ENCODE measurements at regions not wholly inside any gene's neighbourhood (a gene's known extent, or its start where the extent isn't known, plus 50 kb on each side); places are given as distances from the start of the nearest gene placed in this dataset.

DNA sequence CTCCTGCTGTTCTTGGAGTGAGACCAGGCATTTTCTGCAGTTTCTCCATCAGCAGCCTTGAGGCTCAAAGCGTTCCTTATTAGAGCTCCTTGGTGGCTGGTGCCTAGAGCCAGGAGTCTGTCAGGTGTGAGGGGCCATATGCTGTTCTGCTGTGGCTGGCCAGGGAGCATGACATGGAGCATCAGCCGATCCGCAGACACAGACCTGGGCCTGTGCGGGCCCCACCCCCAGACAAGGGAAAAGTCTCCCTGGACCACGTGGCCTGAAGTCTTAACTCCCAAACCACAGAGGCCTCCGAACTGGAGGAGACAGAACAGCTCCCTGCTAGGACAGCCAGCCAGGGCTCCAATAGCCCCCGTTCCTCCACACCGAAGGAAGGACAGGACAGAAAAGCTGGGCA lies 162.7 kb upstream of the CIBAR2 start:
- Histone ChIP-seq H3K27ac (no peak overlapping the region), H4K20me1 (ENCODE audit: insufficient read depth) (no peaks in the 10 kb centered on the region; the same call in 1 of the 2 replicates), H2AFZ (ENCODE audit: low read depth) (no peak overlapping the region), H3K4me3 (IDR thresholded peaks at IDR 0.05; ENCODE audit: insufficient read depth, low read depth, low read length) (no peak overlapping the region), H3K4me1 (ENCODE audit: low read depth, poor library complexity, severe bottlenecking) (no peaks in the 10 kb centered on the region), H3K79me2 (ENCODE audit: insufficient read depth, low read depth) (no peaks in the 10 kb centered on the region), H3K36me3 (ENCODE audit: insufficient read depth) (no peaks in the 10 kb centered on the region), H3K4me2 (no peak overlapping the region), H3K27me3 (ENCODE audit: insufficient read depth, low read depth) (peaks cover 95% of the 10 kb centered on the region), H3K9ac (no peak overlapping the region)
- TF ChIP-seq, protein P1, sequence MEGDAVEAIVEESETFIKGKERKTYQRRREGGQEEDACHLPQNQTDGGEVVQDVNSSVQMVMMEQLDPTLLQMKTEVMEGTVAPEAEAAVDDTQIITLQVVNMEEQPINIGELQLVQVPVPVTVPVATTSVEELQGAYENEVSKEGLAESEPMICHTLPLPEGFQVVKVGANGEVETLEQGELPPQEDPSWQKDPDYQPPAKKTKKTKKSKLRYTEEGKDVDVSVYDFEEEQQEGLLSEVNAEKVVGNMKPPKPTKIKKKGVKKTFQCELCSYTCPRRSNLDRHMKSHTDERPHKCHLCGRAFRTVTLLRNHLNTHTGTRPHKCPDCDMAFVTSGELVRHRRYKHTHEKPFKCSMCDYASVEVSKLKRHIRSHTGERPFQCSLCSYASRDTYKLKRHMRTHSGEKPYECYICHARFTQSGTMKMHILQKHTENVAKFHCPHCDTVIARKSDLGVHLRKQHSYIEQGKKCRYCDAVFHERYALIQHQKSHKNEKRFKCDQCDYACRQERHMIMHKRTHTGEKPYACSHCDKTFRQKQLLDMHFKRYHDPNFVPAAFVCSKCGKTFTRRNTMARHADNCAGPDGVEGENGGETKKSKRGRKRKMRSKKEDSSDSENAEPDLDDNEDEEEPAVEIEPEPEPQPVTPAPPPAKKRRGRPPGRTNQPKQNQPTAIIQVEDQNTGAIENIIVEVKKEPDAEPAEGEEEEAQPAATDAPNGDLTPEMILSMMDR (conservative IDR thresholded peaks at IDR 0.05; ENCODE audit: low read depth, low read length): no peak

DNA sequence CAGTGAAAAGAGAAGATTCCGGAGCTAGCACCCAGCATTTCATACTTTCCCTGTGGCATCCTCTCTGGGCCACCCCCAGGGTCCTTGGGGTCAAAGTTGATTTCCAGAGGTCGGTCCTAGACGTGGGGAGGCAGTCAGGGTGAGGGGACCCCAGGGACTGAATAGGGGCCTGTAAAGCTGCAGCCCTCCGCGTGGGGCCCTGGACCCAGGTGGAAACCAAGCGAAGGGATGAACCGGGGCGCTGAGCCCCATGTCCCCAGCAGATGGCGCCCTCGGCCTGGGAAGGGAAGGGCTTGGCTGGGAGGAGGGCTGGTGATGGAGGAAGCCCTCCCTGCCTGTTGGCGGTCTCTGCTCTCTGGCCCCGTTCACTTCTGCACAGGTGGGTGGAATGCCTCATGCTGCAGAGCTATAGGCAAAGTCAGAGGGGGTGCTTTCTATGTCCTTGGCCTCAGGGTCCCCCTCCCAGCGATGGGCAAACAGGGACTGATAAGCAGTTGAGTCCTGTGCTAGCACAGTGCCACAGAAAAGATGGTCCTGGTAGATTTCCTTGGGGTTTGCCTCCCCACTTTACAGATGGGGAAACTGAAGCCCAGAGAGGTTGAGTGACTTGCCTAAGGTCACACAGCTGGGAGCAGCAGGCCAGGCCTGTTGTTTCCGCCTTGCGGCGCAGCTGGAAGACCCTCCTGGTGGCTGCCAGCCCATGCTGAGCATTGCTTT lies 163.4 kb upstream of the CIBAR2 start:
- Histone ChIP-seq H3K79me2 (ENCODE audit: insufficient read depth, low read depth) (no peaks in the 10 kb centered on the region), H3K4me1 (ENCODE audit: low read depth, poor library complexity, severe bottlenecking) (no peaks in the 10 kb centered on the region), H3K9ac (no peak overlapping the region), H4K20me1 (ENCODE audit: insufficient read depth) (no peaks in the 10 kb centered on the region; the same call in 1 of the 2 replicates), H3K4me3 (IDR thresholded peaks at IDR 0.05; ENCODE audit: insufficient read depth, low read depth, low read length) (no peak overlapping the region), H3K36me3 (ENCODE audit: insufficient read depth) (no peaks in the 10 kb centered on the region), H2AFZ (ENCODE audit: low read depth) (no peak overlapping the region), H3K27ac (no peak overlapping the region), H3K4me2 (no peak overlapping the region), H3K27me3 (ENCODE audit: insufficient read depth, low read depth) (peaks cover 95% of the 10 kb centered on the region)
- TF ChIP-seq, protein P1 (conservative IDR thresholded peaks at IDR 0.05; ENCODE audit: low read depth, low read length): peak; percentile 91

DNA sequence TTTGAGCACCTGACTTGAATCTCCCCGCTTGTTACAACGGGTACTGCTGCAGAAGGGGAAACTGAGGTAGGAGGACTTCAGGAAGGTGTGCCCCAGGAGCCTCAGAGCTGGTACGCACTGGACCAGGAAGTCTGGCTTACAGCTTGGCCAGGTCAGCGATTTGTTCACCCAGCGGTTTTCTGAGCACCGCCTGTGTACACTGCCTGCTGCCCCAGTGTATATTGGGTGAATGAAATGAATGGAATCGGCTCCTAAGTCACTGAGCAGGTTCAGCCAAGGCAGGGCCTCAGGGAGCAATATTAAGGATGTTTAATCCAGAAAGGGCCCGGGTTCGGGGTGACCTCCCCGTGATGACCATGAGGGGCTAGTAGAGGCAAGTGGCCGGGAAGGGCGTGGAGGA lies 164.0 kb upstream of the CIBAR2 start:
- no peaks in the 10 kb centered on the region for H3K79me2 ChIP-seq (ENCODE audit: insufficient read depth, low read depth)

DNA sequence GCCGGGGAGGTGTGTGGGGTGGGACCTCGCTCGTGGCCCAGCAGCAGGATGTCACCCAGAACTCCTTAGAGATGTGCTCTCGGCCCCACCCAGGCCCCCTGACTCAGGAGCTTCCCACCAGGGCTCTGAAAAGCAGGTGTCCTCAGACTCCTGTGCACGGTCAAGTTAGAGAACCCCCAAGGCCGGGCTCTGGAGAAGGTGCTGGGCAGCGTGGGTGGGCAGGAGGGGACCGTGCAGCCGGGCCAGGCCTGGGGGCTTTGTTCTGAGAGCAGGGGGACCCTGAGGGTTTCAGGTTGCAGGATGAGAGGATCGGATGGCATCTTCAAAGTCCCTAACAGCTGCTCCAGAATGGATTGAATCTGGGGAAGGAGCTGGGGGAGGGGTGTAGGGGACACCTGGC lies 164.4 kb upstream of the CIBAR2 start:
- Histone ChIP-seq H3K79me2 (ENCODE audit: insufficient read depth, low read depth) (no peaks in the 10 kb centered on the region), H3K36me3 (ENCODE audit: insufficient read depth) (no peaks in the 10 kb centered on the region), H3K4me3 (IDR thresholded peaks at IDR 0.05; ENCODE audit: insufficient read depth, low read depth, low read length) (no peak overlapping the region), H3K27ac (no peak overlapping the region), H3K4me2 (no peak overlapping the region), H2AFZ (ENCODE audit: low read depth) (no peak overlapping the region), H3K27me3 (ENCODE audit: insufficient read depth, low read depth) (peaks cover 95% of the 10 kb centered on the region), H3K4me1 (ENCODE audit: low read depth, poor library complexity, severe bottlenecking) (no peaks in the 10 kb centered on the region), H4K20me1 (ENCODE audit: insufficient read depth) (no peaks in the 10 kb centered on the region; the same call in 1 of the 2 replicates), H3K9ac (no peak overlapping the region)
- TF ChIP-seq, protein P1 (conservative IDR thresholded peaks at IDR 0.05; ENCODE audit: low read depth, low read length): no peak

More for the DNA sequence above, 164.0 kb upstream of the CIBAR2 start:
- Histone ChIP-seq H2AFZ (ENCODE audit: low read depth) (no peak overlapping the region), H4K20me1 (ENCODE audit: insufficient read depth) (no peaks in the 10 kb centered on the region; the same call in 1 of the 2 replicates), H3K4me3 (IDR thresholded peaks at IDR 0.05; ENCODE audit: insufficient read depth, low read depth, low read length) (no peak overlapping the region), H3K4me2 (no peak overlapping the region), H3K9ac (no peak overlapping the region), H3K4me1 (ENCODE audit: low read depth, poor library complexity, severe bottlenecking) (no peaks in the 10 kb centered on the region), H3K27me3 (ENCODE audit: insufficient read depth, low read depth) (peaks cover 95% of the 10 kb centered on the region), H3K27ac (no peak overlapping the region), H3K36me3 (ENCODE audit: insufficient read depth) (no peaks in the 10 kb centered on the region)
- TF ChIP-seq, protein P1 (conservative IDR thresholded peaks at IDR 0.05; ENCODE audit: low read depth, low read length): no peak

All from KMS-11 (cell line).